22Rv1 (cell line): ENCODE measurements at regions not wholly inside any gene's neighbourhood (a gene's known extent, or its start where the extent isn't known, plus 50 kb on each side); places are given as distances from the start of the nearest gene placed in this dataset.
"Not testable (repeated sequence)": the region's sequence is repeated elsewhere in the genome, so short reads cannot be mapped to it uniquely, and the experiment has no call there.

Experiments
- H3K27ac ChIP-seq: fragments of 450-650 bp; 2 replicates; pipeline ENCODE4 v1.5.1; 2017
- CTCF ChIP-seq: fragments of 450-650 bp; IDR thresholded peaks from 2 replicates; pipeline ENCODE4 v1.5.1; 2017; ENCODE audit warnings: mild to moderate bottlenecking
- ZFX ChIP-seq: fragments of 450-650 bp; IDR thresholded peaks from 2 replicates; pipeline ENCODE4 v1.6.1; 2017; ENCODE audit warnings: antibody characterized with exemption, borderline replicate concordance

- TF ChIP-seq CTCF (no peak), ZFX (no peak)
Observed at GRCh38 chr14:54010981-54011380, 54.4 kb upstream of the BMP4 start.

GRCh38 chr14:54023027-54023426, 66.4 kb upstream of the BMP4 start:
- TF ChIP-seq ZFX (no peak), CTCF (no peak)

More at GRCh38 chr14:54010981-54011380, 54.4 kb upstream of the BMP4 start:
- no peak overlapping the region for H3K27ac ChIP-seq

GRCh38 chr14:54025661-54026060, 69.0 kb upstream of the BMP4 start:
- TF ChIP-seq ZFX (no peak), CTCF (peak; percentile 57)
- H3K27ac ChIP-seq, result no peak overlapping the region

More at GRCh38 chr14:54023027-54023426, 66.4 kb upstream of the BMP4 start:
- H3K27ac ChIP-seq, result no peak overlapping the region

GRCh38 chr14:54026671-54027070, 70.0 kb upstream of the BMP4 start:
- no peak overlapping the region for H3K27ac ChIP-seq
- TF ChIP-seq CTCF (no peak), ZFX (no peak)

- not testable (repeated sequence) for H3K27ac ChIP-seq
Observed at GRCh38 chr14:54030996-54031395, 74.4 kb upstream of the BMP4 start.

GRCh38 chr14:54033285-54033684, 76.7 kb upstream of the BMP4 start:
- not testable (repeated sequence) for H3K27ac ChIP-seq

- H3K27ac ChIP-seq, result no peak overlapping the region
- TF ChIP-seq ZFX (no peak), CTCF (no peak)
Observed at GRCh38 chr14:54038724-54039123, 82.1 kb upstream of the BMP4 start.

GRCh38 chr14:54039311-54039710, 82.7 kb upstream of the BMP4 start:
- TF ChIP-seq ZFX (no peak), CTCF (no peak)

More at GRCh38 chr14:54039311-54039710, 82.7 kb upstream of the BMP4 start:
- H3K27ac ChIP-seq, result no peak overlapping the region
